GM12874 (cell line): ENCODE measurements at regions not wholly inside any gene's neighbourhood (a gene's known extent, or its start where the extent isn't known, plus 50 kb on each side); places are given as distances from the start of the nearest gene placed in this dataset.

Source experiments
- TF ChIP-seq, protein P1 (sequence below): IDR thresholded peaks from 2 replicates; pipeline ENCODE4 v1.5.1; 2011; ENCODE audit warnings: low read depth, mild to moderate bottlenecking, control low read depth, low read length, moderate library complexity; ENCODE audit not compliant: insufficient read depth

GRCh38 chr14:82595466-82595865 lies 1061.8 kb upstream of the SEL1L start:
- TF ChIP-seq, protein P1, sequence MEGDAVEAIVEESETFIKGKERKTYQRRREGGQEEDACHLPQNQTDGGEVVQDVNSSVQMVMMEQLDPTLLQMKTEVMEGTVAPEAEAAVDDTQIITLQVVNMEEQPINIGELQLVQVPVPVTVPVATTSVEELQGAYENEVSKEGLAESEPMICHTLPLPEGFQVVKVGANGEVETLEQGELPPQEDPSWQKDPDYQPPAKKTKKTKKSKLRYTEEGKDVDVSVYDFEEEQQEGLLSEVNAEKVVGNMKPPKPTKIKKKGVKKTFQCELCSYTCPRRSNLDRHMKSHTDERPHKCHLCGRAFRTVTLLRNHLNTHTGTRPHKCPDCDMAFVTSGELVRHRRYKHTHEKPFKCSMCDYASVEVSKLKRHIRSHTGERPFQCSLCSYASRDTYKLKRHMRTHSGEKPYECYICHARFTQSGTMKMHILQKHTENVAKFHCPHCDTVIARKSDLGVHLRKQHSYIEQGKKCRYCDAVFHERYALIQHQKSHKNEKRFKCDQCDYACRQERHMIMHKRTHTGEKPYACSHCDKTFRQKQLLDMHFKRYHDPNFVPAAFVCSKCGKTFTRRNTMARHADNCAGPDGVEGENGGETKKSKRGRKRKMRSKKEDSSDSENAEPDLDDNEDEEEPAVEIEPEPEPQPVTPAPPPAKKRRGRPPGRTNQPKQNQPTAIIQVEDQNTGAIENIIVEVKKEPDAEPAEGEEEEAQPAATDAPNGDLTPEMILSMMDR = no peak

GRCh38 chr14:82602794-82603193 lies 1069.1 kb upstream of the SEL1L start:
- TF ChIP-seq, protein P1 = no peak

DNA sequence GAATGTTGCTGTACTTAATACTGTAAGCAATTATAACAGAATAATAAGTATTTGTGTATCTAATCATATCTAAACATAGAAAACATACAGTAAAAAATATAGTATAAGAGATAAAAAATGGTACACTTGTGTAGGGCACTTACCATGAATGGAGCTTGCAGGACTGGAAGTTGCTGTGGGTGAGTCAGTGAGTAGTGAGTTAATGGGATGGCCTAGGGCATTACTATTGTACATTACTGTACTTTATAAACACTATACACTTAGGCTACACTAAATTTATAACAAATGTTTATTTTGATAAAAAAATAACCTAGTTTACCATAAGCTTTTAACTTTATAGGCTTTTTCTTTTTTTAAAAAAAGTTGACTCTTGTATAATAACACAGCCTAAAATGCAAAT lies 1071.2 kb upstream of the SEL1L start:
- TF ChIP-seq, protein P1 = no peak

DNA sequence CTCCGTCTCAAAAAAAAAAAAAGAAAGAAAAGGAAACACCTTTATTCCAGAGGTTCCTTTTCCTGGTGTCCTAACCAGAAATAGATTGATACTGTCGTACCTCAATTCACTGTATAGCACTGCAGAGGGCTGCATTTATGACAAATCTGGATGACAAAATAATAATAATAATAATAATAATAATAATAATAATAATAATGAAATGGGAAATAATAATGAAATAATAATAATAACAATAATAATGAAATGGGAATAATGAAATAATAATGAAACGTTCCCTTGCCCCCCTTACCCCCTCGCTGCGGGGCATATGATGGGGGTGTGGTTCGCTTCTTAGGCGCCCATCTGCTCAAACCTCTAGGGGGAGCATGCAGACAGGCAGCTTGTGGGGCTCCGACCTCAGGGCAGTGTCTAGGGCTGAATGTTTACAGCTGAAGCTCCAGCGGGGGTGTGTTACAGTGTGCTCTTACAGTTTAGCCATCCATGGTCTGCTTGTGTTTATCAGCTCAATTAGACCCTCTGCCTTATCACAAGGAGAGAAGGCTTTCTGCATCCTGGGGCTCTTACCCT lies 1088.3 kb upstream of the SEL1L start:
- TF ChIP-seq, protein P1 = no peak

- TF ChIP-seq, protein P1 = no peak
Measured at GRCh38 chr14:82626156-82627066, 1092.8 kb upstream of the SEL1L start.

DNA sequence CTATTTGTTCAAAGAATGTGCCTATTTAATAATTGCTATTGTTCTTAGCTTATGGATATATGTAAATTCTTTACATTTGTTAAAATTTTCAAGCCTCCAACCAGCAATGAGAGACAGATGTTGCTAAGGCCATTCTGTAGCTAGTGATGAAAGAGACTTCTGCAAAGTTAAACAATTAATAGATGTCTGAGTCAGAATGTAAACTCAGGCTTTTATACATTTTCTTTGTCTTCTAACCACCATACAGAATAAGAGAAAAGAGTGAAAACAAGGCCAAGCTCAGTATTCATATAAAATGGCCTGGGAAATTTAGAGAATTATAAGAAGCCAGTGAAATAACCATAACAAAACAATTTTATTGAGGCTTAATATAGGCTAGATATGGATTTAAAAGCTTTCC lies 1102.3 kb upstream of the SEL1L start:
- TF ChIP-seq, protein P1 = no peak

- TF ChIP-seq, protein P1 = no peak
Measured at GRCh38 chr14:82636426-82636825, 1102.8 kb upstream of the SEL1L start.
